AG04450 (cell line): ENCODE measurements at regions not wholly inside any gene's neighbourhood (a gene's known extent, or its start where the extent isn't known, plus 50 kb on each side); places are given as distances from the start of the nearest gene placed in this dataset.

Experiments used
- CTCF ChIA-PET: fragments of 300-600, 350-600 bp; formaldehyde crosslinking; extraction: SDS; loops from one replicate; lab custom pipeline; 2022; ENCODE audit warnings: antibody characterized with exemption, inconsistent platforms; lab: Charles Lee
- POLR2A ChIA-PET: fragments of 350-600 bp; formaldehyde crosslinking; extraction: SDS; loops from one replicate; lab custom pipeline; 2021; ENCODE audit warnings: antibody characterized with exemption, inconsistent platforms; lab: Yijun Ruan, JAX
- DNase-seq: peaks from one replicate; pipeline ENCODE4 v3.0.0-alpha.2; 2011; ENCODE audit warnings: low read depth, low spot score
- H3K27ac ChIP-seq: one replicate; pipeline ENCODE4 v1.5.1; 2012; ENCODE audit warnings: low read depth, low read length, control low read depth
- H3K27me3 ChIP-seq: one replicate; pipeline ENCODE4 v1.6.0; 2012; ENCODE audit warnings: low read length; ENCODE audit not compliant: control insufficient read depth, insufficient read depth
- H3K4me3 ChIP-seq: 2 replicates; pipeline ENCODE4 v1.5.1; 2011; ENCODE audit warnings: mild to moderate bottlenecking, low read depth, low read length, control low read depth
- H3K9me3 ChIP-seq: 2 replicates; pipeline ENCODE4 v1.5.1; 2012; ENCODE audit warnings: low read length; ENCODE audit not compliant: control insufficient read depth, insufficient read depth
- TF ChIP-seq, protein P1 (sequence below): IDR thresholded peaks from 2 replicates; pipeline ENCODE4 v1.5.1; 2011; ENCODE audit warnings: low read depth, low read length, control low read depth, inconsistent platforms

DNA sequence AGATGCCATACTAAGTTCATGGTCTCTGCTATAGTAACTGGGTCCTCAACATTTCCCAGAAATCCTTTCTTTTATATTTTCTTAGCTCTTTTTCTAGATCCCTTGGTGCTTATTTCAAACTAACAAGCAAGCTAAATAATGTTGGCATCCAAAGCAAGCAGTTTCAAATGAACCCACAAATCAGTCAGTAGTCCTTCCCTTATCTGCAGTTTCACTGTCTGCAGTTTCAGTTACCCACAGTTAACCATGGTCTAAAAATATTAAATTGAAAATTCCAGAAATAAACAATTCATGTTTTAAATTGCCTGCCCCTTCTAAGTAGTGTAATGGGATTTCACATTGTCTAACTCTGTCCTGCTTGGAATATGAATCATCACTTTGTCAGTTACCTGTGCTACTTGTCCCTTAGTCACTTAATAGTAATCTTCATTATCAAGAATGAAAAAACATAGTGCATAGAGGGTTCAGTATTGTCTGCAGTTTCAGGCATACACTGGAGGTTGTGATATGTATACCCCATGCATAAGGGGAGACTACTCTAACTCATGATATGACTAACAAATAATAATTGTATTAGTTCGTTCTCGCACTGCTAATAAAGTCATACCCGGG is 633.7 kb downstream of the MECOM start:
- H3K27me3 ChIP-seq, result no peaks in the 10 kb centered on the region
- ChIA-PET POLR2A (no interaction called here), CTCF (no interaction called here)
- DNase-seq, result no peak
- no peak overlapping the region for H3K27ac ChIP-seq
- no peak overlapping the region for H3K4me3 ChIP-seq
- TF ChIP-seq, protein P1, sequence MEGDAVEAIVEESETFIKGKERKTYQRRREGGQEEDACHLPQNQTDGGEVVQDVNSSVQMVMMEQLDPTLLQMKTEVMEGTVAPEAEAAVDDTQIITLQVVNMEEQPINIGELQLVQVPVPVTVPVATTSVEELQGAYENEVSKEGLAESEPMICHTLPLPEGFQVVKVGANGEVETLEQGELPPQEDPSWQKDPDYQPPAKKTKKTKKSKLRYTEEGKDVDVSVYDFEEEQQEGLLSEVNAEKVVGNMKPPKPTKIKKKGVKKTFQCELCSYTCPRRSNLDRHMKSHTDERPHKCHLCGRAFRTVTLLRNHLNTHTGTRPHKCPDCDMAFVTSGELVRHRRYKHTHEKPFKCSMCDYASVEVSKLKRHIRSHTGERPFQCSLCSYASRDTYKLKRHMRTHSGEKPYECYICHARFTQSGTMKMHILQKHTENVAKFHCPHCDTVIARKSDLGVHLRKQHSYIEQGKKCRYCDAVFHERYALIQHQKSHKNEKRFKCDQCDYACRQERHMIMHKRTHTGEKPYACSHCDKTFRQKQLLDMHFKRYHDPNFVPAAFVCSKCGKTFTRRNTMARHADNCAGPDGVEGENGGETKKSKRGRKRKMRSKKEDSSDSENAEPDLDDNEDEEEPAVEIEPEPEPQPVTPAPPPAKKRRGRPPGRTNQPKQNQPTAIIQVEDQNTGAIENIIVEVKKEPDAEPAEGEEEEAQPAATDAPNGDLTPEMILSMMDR, result no peak
- no peaks in the 10 kb centered on the region for H3K9me3 ChIP-seq

DNA sequence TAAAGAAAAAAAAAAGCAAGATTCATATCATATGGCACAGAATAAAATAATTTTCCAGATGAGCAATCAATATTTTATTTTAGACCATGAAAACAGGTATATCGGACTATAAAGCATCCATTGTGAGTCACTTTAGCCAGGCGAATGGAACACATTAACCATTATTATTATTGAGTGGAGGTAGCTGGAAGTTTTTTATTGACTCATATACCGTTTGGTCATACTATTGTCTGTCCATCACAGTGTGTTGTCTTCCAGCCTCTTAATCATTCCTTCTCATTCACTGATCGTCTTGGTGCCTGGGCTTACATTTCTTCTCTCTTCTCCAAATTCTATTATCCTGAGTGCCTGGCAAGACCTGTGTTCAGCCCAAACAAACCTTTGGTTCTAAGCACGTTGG is 634.8 kb downstream of the MECOM start:
- H3K9me3 ChIP-seq, result no peaks in the 10 kb centered on the region
- CTCF ChIA-PET, result no interaction called here
- no peak for DNase-seq
- H3K4me3 ChIP-seq, result no peak overlapping the region
- no peaks in the 10 kb centered on the region for H3K27me3 ChIP-seq
- no peak overlapping the region for H3K27ac ChIP-seq
- TF ChIP-seq, protein P1, result no peak
- POLR2A ChIA-PET, result no interaction called here

DNA sequence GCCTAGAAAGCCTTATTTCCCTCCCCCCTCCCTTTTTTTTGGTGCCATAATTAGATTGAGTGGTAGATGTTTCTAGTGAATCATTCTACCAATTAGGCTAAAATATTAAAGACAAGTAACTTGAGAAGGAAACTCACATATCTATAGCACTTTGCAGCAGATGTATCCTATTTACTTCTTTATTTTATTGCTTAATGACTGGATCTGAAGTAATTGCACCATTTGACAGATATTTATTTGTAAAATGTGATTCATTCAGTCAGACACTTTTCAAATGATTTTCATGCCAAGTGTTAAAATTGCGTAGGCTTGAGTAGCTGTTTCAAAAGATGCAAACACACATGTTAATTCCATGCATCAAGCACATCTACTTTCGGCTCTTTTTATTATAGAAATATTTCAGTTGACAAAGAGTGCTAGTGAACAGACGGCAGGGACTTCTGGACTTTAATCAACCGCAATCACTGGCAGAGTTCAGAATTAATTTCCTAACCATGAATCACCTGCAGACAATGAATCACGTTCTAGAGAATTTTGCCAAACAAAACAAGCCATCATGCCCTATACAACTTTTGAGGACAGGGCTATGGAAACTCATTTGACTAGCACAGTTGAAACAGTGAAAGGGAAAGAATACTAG is 636.8 kb downstream of the MECOM start:
- ChIA-PET CTCF (interaction anchor here (0.9 kb wide), 1 partner anchor 17 kb away, joined by 3 read pairs; no protein-coding TSS in a partner anchor), POLR2A (interaction anchor here (0.6 kb wide), 1 partner anchor 121 kb away, joined by 3 read pairs; no protein-coding TSS in a partner anchor)
- Histone ChIP-seq H3K27ac (no peak overlapping the region), H3K27me3 (no peaks in the 10 kb centered on the region), H3K4me3 (peak overlapping the region; percentile 29), H3K9me3 (no peaks in the 10 kb centered on the region)
- peak; percentile 66 for DNase-seq
- TF ChIP-seq, protein P1, result no peak

DNA sequence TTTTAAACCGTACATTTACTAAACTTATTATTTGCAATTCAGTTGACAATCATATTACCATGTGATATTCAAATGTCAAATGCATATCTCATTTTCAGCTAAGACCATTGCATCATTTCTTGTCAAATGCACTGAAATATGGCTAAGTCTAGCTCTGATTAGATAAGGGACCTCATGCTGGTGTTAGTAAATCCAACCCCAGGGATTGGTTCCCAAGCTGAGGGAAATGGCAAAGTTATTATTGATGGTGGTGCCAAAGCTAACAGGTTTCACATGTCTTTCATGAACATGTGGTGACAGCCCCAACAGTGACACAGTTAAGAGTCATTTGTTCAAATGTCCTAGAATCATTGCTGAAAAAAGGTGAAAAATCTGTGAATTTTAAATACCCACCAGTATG is 641.1 kb downstream of the MECOM start:
- Histone ChIP-seq H3K4me3 (no peak overlapping the region), H3K27ac (no peak overlapping the region), H3K27me3 (no peaks in the 10 kb centered on the region), H3K9me3 (no peaks in the 10 kb centered on the region)
- ChIA-PET POLR2A (no interaction called here), CTCF (interaction anchor here (1.3 to 1.9 kb wide), 2 partner anchors 9 to 19 kb away, joined by 4 to 7 read pairs; no protein-coding TSS in a partner anchor)
- DNase-seq, result no peak
- TF ChIP-seq, protein P1, result no peak

DNA sequence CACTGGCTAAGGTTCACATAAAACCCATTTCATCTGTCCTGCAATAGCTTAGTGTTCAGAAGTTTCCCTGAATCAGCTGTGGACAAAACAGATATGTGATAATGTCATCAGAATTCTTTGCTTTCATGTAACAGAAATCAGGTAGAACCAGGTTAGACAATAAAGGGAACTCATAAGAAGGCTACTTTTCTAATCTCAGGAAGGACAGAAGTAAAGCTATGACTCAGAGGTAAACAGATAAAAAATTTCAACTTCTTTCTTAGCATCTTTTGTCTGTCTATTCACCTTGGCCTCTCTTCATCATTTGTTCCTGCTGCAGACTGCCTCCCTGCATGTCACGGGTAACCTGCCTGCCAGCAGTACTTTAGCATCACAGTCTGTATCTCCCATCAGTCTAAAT is 643.1 kb downstream of the MECOM start:
- Histone ChIP-seq H3K4me3 (no peak overlapping the region), H3K27ac (no peak overlapping the region), H3K9me3 (no peaks in the 10 kb centered on the region), H3K27me3 (no peaks in the 10 kb centered on the region)
- no peak for DNase-seq
- CTCF ChIA-PET, result interaction anchor here (0.6 kb wide), 1 partner anchor 124 kb away, joined by 3 read pairs; no protein-coding TSS in a partner anchor
- TF ChIP-seq, protein P1, result no peak
- POLR2A ChIA-PET, result no interaction called here
